ENCODE measurements at regions not wholly inside any gene's neighbourhood (a gene's known extent, or its start where the extent isn't known, plus 50 kb on each side); places are given as distances from the start of the nearest gene placed in this dataset.

DNA sequence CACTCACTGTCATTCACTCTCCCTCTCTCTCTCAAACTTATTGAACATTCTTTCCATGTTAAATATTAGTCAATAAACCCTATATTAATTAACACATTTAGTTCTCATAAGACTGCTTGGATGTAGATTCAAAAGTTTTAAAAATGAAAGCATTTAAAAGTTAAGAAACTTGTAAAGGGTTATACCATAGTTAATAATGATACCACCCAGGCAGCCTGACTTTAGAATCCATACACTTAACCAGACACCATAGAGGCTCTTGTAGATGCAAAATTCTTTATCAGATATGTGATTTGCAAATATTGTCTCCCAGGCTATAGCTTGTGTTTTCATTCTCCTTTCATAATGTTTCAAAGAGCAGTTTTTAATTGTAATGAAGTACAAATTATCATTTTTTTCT, 335.8 kb upstream of the ACTBL2 start:
- H3K18ac ChIP-seq (ENCODE audit: extremely low read depth, low read length) = no peak overlapping the region
- no peak overlapping the region for H3K14ac ChIP-seq (ENCODE audit: insufficient read length)
- no peak for DNase-seq (ENCODE audit: low read depth in 1 of 2, low spot score in 2 of 2)
- no peak overlapping the region for H2AFZ ChIP-seq (ENCODE audit: low read length)
- H2BK5ac ChIP-seq (ENCODE audit: low read depth, low read length) = no peak overlapping the region
- no peak for FAIRE-seq
- no peak for TF ChIP-seq CTCF (IDR thresholded peaks at IDR 0.05; ENCODE audit: control extremely low read depth in 1 of 3, insufficient read depth in 1 of 3, low read depth in 1 of 3, low read length in 3 of 3)
- no peak for TF ChIP-seq FOSL1 (IDR thresholded peaks at IDR 0.05; ENCODE audit: insufficient read depth, low read depth, low read length)
- H3K36me3 ChIP-seq (ENCODE audit: control insufficient read depth in 2 of 4, insufficient read depth in 4 of 4, low read length in 3 of 4) = no peaks in the 10 kb centered on the region
- H4K5ac ChIP-seq (ENCODE audit: insufficient read length, low read depth, low read length) = no peak overlapping the region
- H4K91ac ChIP-seq (replicated peaks; ENCODE audit: insufficient read length, low read length) = no peak overlapping the region
- POLR2A ChIA-PET (ENCODE audit: partially characterized antibody) = interaction anchor here (0.7 kb wide), 1 partner anchor 589 kb away, joined by 5 read pairs; no protein-coding TSS in a partner anchor
- no peaks in the 10 kb centered on the region for H3K79me1 ChIP-seq (ENCODE audit: low read depth, low read length)
- no peak overlapping the region for H3K56ac ChIP-seq (replicated peaks; ENCODE audit: insufficient read length, low read depth, low read length)
- no peak overlapping the region for H2BK120ac ChIP-seq (replicated peaks; ENCODE audit: low read depth, low read length)
- no peaks in the 10 kb centered on the region for H3K79me2 ChIP-seq (ENCODE audit: control insufficient read depth in 1 of 2, insufficient read depth in 2 of 2, low read length in 2 of 2)
- no peak overlapping the region for H3K4me3 ChIP-seq (ENCODE audit: extremely low read depth in 1 of 4, insufficient read depth in 2 of 4, low read depth in 3 of 4, low read length in 4 of 4)
- CTCF ChIA-PET (ENCODE audit: partially characterized antibody) = interaction anchor here (0.8 to 1.3 kb wide), 2 partner anchors 39 to 395 kb away, joined by 3 read pairs; no protein-coding TSS in a partner anchor
- no peaks in the 10 kb centered on the region; a peak in 1 of 4 replicates for H3K9me3 ChIP-seq (ENCODE audit: insufficient read depth in 2 of 2, low read depth in 1 of 2, low read length in 1 of 2)
- H4K20me1 ChIP-seq (replicated peaks in 1 of 2; ENCODE audit: control insufficient read depth in 1 of 2, insufficient read depth in 2 of 2, low read length in 2 of 2) = no peaks in the 10 kb centered on the region
- H3K23me2 ChIP-seq (ENCODE audit: low read depth, low read length) = no peaks in the 10 kb centered on the region; the same call in 1 of the 2 replicates
- H3K4ac ChIP-seq (replicated peaks; ENCODE audit: insufficient read length, low read depth, low read length) = no peak overlapping the region
- no peak overlapping the region for H3K9ac ChIP-seq (replicated peaks in 1 of 4; ENCODE audit: extremely low read depth in 1 of 4, low read depth in 3 of 4, low read length in 3 of 4)
- H2BK15ac ChIP-seq (ENCODE audit: low read length) = no peak overlapping the region
- no peak overlapping the region for H2BK20ac ChIP-seq (ENCODE audit: low read length)
- H3K4me2 ChIP-seq (ENCODE audit: insufficient read depth in 1 of 2, low read depth in 2 of 2, low read length in 2 of 2) = no peak overlapping the region
- no peak overlapping the region for H4K8ac ChIP-seq (ENCODE audit: extremely low read depth, insufficient read depth, low read length)
- no peak overlapping the region for H2BK12ac ChIP-seq (ENCODE audit: low read depth, low read length)
- no peak overlapping the region for H3K23ac ChIP-seq (ENCODE audit: insufficient read length)
- no peak overlapping the region for H3K27ac ChIP-seq (ENCODE audit: low read depth, low read length)
- peaks cover 0 to 4% (median under 1%) of the 10 kb centered on the region in 4 experiments; a peak in 3 of 7 replicates for H3K4me1 ChIP-seq (replicated peaks in 1 of 4; ENCODE audit: control insufficient read depth in 3 of 4, insufficient read depth in 4 of 4, low read length in 3 of 4)
- no peak overlapping the region for H2AK5ac ChIP-seq (ENCODE audit: low read depth, low read length)
- no peaks in the 10 kb centered on the region for H3K27me3 ChIP-seq (replicated peaks in 1 of 4; ENCODE audit: control insufficient read depth in 3 of 4, extremely low read depth in 1 of 4, insufficient read depth in 3 of 4, low read length in 3 of 4)

All from H1 (cell line).